Retinal pigment epithelial cell (primary cell): ENCODE measurements at regions not wholly inside any gene's neighbourhood (a gene's known extent, or its start where the extent isn't known, plus 50 kb on each side); places are given as distances from the start of the nearest gene placed in this dataset.

Experiments
- DNase-seq: peaks from one replicate; pipeline ENCODE4 v3.0.0-alpha.2; 2010; ENCODE audit warnings: low read depth
- H3K4me3 ChIP-seq: 2 replicates; pipeline ENCODE4 v1.5.1; 2011; ENCODE audit warnings: mild to moderate bottlenecking, low read length, control low read depth, moderate library complexity
- CTCF ChIP-seq: conservative IDR thresholded peaks from 2 replicates; pipeline ENCODE4 v1.5.1; 2011; ENCODE audit warnings: low read depth, low read length, control low read depth, inconsistent platforms

- no peak overlapping the region for H3K4me3 ChIP-seq
- no peak for DNase-seq
- peak; percentile 22 for TF ChIP-seq CTCF
Observed at GRCh38 chr21:27425172-27425571, 458.3 kb upstream of the ADAMTS5 start.

- no peak for DNase-seq
Observed at GRCh38 chr21:27424601-27425000, 457.7 kb upstream of the ADAMTS5 start.

GRCh38 chr21:27423906-27424595 is 457.2 kb upstream of the ADAMTS5 start:
- TF ChIP-seq CTCF = no peak
- H3K4me3 ChIP-seq = no peak overlapping the region
- no peak for DNase-seq

More at GRCh38 chr21:27424601-27425000, 457.7 kb upstream of the ADAMTS5 start:
- no peak for TF ChIP-seq CTCF
- no peak overlapping the region for H3K4me3 ChIP-seq

GRCh38 chr21:27423038-27423437 is 456.1 kb upstream of the ADAMTS5 start:
- no peak for TF ChIP-seq CTCF
- DNase-seq = peak; percentile 58
- H3K4me3 ChIP-seq = no peak overlapping the region

GRCh38 chr21:27422435-27422834 is 455.5 kb upstream of the ADAMTS5 start:
- H3K4me3 ChIP-seq = no peak overlapping the region
- TF ChIP-seq CTCF = no peak
- no peak for DNase-seq

- TF ChIP-seq CTCF = no peak
- no peak for DNase-seq
- H3K4me3 ChIP-seq = no peak overlapping the region
Observed at GRCh38 chr21:27421654-27422053, 454.8 kb upstream of the ADAMTS5 start.

- H3K4me3 ChIP-seq = no peak overlapping the region
- no peak for DNase-seq
- TF ChIP-seq CTCF = no peak
Observed at GRCh38 chr21:27419153-27419552, 452.3 kb upstream of the ADAMTS5 start.
